ENCODE measurements at regions not wholly inside any gene's neighbourhood (a gene's known extent, or its start where the extent isn't known, plus 50 kb on each side); places are given as distances from the start of the nearest gene placed in this dataset.

- peaks cover 21% of the 10 kb centered on the region for H3K27me3 Mint-ChIP-seq (ENCODE audit: insufficient read depth, low read depth, poor library complexity)
Observed at GRCh38 chr13:18951412-18951811, 230.2 kb downstream of the TUBA3C start.

GRCh38 chr13:18949970-18950369 is 231.7 kb downstream of the TUBA3C start:
- H3K27me3 Mint-ChIP-seq (ENCODE audit: insufficient read depth, low read depth, poor library complexity): peaks cover 13% of the 10 kb centered on the region
- no peak overlapping the region for H2AFZ ChIP-seq
- no peaks in the 10 kb centered on the region for H3K27me3 ChIP-seq (ENCODE audit: insufficient read depth)
- H3K27ac ChIP-seq (ENCODE audit: low read depth): no peak overlapping the region
- no peak overlapping the region for H3K4me3 ChIP-seq
- H3K36me3 ChIP-seq (ENCODE audit: insufficient read depth): no peaks in the 10 kb centered on the region
- no peak overlapping the region for H3K4me2 ChIP-seq
- H4K20me1 ChIP-seq (replicated peaks; ENCODE audit: insufficient read depth): no peaks in the 10 kb centered on the region
- H3K79me2 ChIP-seq (replicated peaks; ENCODE audit: insufficient read depth): no peaks in the 10 kb centered on the region
- H3F3A ChIP-seq (replicated peaks; ENCODE audit: low read depth): no peaks in the 10 kb centered on the region
- ATAC-seq (no peak), DNase-seq (ENCODE audit: low spot score) (no peak)
- no peak overlapping the region for H3K27ac Mint-ChIP-seq
- H3K4me3 Mint-ChIP-seq: no peak overlapping the region
- no peaks in the 10 kb centered on the region for H3K9me2 ChIP-seq (ENCODE audit: insufficient read depth)
- no peaks in the 10 kb centered on the region for H3K4me1 ChIP-seq (ENCODE audit: insufficient read depth)
- no peaks in the 10 kb centered on the region for H3K4me1 Mint-ChIP-seq
- peaks cover 99% of the 10 kb centered on the region for H3K9me3 Mint-ChIP-seq
- H3K36me3 Mint-ChIP-seq (ENCODE audit: low read depth): peaks cover 46% of the 10 kb centered on the region
- TF ChIP-seq POLR2AphosphoS5 (IDR thresholded peaks at IDR 0.05; ENCODE audit: low read depth) (no peak), ZNF114 (CRISPR knock-in tag; IDR thresholded peaks at IDR 0.05) (no peak), CTCF (conservative IDR thresholded peaks at IDR 0.05; ENCODE audit: low read depth in 2 of 2) (no peak), ZNF462 (CRISPR knock-in tag; IDR thresholded peaks at IDR 0.05) (no peak), STAT1 (IDR thresholded peaks at IDR 0.05; ENCODE audit: unreplicated experiment) (no peak), ETS1 (IDR thresholded peaks at IDR 0.05) (no peak), JUNB (IDR thresholded peaks at IDR 0.05; ENCODE audit: unreplicated experiment) (no peak), ZNF331 (CRISPR knock-in tag; IDR thresholded peaks at IDR 0.05; ENCODE audit: low read depth) (no peak), EZH2phosphoT487 (IDR thresholded peaks at IDR 0.05; ENCODE audit: unreplicated experiment) (no peak), EZH2 (IDR thresholded peaks at IDR 0.05; ENCODE audit: low read depth, unreplicated experiment) (no peak)

More at GRCh38 chr13:18951412-18951811, 230.2 kb downstream of the TUBA3C start:
- Histone ChIP-seq H3K79me2 (replicated peaks; ENCODE audit: insufficient read depth) (no peaks in the 10 kb centered on the region), H3K27me3 (ENCODE audit: insufficient read depth) (no peaks in the 10 kb centered on the region), H3K27ac (ENCODE audit: low read depth) (no peak overlapping the region), H3K4me2 (no peak overlapping the region), H3K9me2 (ENCODE audit: insufficient read depth) (no peaks in the 10 kb centered on the region), H3K36me3 (ENCODE audit: insufficient read depth) (no peaks in the 10 kb centered on the region), H3K4me1 (ENCODE audit: insufficient read depth) (no peaks in the 10 kb centered on the region), H2AFZ (no peak overlapping the region), H3F3A (replicated peaks; ENCODE audit: low read depth) (no peaks in the 10 kb centered on the region), H4K20me1 (replicated peaks; ENCODE audit: insufficient read depth) (no peaks in the 10 kb centered on the region), H3K4me3 (no peak overlapping the region)
- Mint-ChIP-seq H3K36me3 (ENCODE audit: low read depth) (peaks cover 57% of the 10 kb centered on the region), H3K9me3 (peaks cover 100% of the 10 kb centered on the region), H3K4me3 (no peak overlapping the region), H3K4me1 (no peaks in the 10 kb centered on the region), H3K27ac (no peak overlapping the region)
- TF ChIP-seq ZNF331 (CRISPR knock-in tag; IDR thresholded peaks at IDR 0.05; ENCODE audit: low read depth): no peak
- no peak for DNase-seq (ENCODE audit: low spot score)
- ATAC-seq: no peak

Measured in GM23338 (cell line).